ENCODE measurements at regions not wholly inside any gene's neighbourhood (a gene's known extent, or its start where the extent isn't known, plus 50 kb on each side); places are given as distances from the start of the nearest gene placed in this dataset.

GRCh38 chr20:6671829-6672228 is 95.7 kb upstream of the BMP2 start:
- no TSS peak for BruUV-seq (replicated peaks)
- intact Hi-C loops (cut with micrococcal nuclease; ENCODE audit: unreplicated experiment), result no loop called here
- ChIA-PET CTCF (no interaction called here), POLR2A (no interaction called here)
- no peak for DNase-seq (ENCODE audit: low read depth, low spot score)
- Histone ChIP-seq H3K27ac (ENCODE audit: low read length) (no peak overlapping the region), H3K36me3 (ENCODE audit: control insufficient read depth, insufficient read depth, low read length) (no peaks in the 10 kb centered on the region), H3K9me3 (ENCODE audit: control insufficient read depth, insufficient read depth, low read depth, low read length) (no peaks in the 10 kb centered on the region), H3K4me3 (ENCODE audit: low read depth in 2 of 2, low read length in 2 of 2) (no peak overlapping the region), H3K4me1 (ENCODE audit: control insufficient read depth, insufficient read depth, low read length) (no peaks in the 10 kb centered on the region), H3K27me3 (ENCODE audit: control insufficient read depth, insufficient read depth, low read length) (no peaks in the 10 kb centered on the region)
- no peak for ATAC-seq
- TF ChIP-seq SIN3A (IDR thresholded peaks at IDR 0.05; ENCODE audit: borderline replicate concordance, insufficient read depth, low read depth, low read length), result no peak
- no peak for TF ChIP-seq TCF7L2 (IDR thresholded peaks at IDR 0.05; ENCODE audit: low read depth, low read length)
- no peak for TF ChIP-seq POLR2AphosphoS5 (IDR thresholded peaks at IDR 0.05; ENCODE audit: low read depth, low read length)
- TF ChIP-seq REST (IDR thresholded peaks at IDR 0.05; ENCODE audit: insufficient read depth in 1 of 2, low read depth in 2 of 2, low read length in 1 of 2), result no peak
- TF ChIP-seq CTCF (IDR thresholded peaks at IDR 0.05), result no peak
- in situ Hi-C loops (cut with HindIII; ENCODE audit: low pct_unique_long_range_greater_than_20kb, low sequenced_read_pairs), result no loop called here

- no peak for ATAC-seq
- no peaks in the 10 kb centered on the region for H3K9me3 ChIP-seq (ENCODE audit: control insufficient read depth, insufficient read depth, low read depth, low read length)
- no peaks in the 10 kb centered on the region for H3K36me3 ChIP-seq (ENCODE audit: control insufficient read depth, insufficient read depth, low read length)
- ChIA-PET POLR2A (no interaction called here), CTCF (no interaction called here)
- in situ Hi-C loops (cut with HindIII; ENCODE audit: low pct_unique_long_range_greater_than_20kb, low sequenced_read_pairs), result no loop called here
- BruUV-seq (replicated peaks), result no TSS peak
- no peak overlapping the region for H3K27ac ChIP-seq (ENCODE audit: low read length)
- intact Hi-C loops (cut with micrococcal nuclease; ENCODE audit: unreplicated experiment), result no loop called here
- no peak overlapping the region for H3K4me3 ChIP-seq (ENCODE audit: low read depth in 2 of 2, low read length in 2 of 2)
- DNase-seq (ENCODE audit: low read depth, low spot score), result no peak
- H3K27me3 ChIP-seq (ENCODE audit: control insufficient read depth, insufficient read depth, low read length), result no peaks in the 10 kb centered on the region
- TF ChIP-seq CTCF (IDR thresholded peaks at IDR 0.05) (no peak), REST (IDR thresholded peaks at IDR 0.05; ENCODE audit: insufficient read depth in 1 of 2, low read depth in 2 of 2, low read length in 1 of 2) (no peak), SIN3A (IDR thresholded peaks at IDR 0.05; ENCODE audit: borderline replicate concordance, insufficient read depth, low read depth, low read length) (no peak), POLR2AphosphoS5 (IDR thresholded peaks at IDR 0.05; ENCODE audit: low read depth, low read length) (no peak), TCF7L2 (IDR thresholded peaks at IDR 0.05; ENCODE audit: low read depth, low read length) (no peak)
- H3K4me1 ChIP-seq (ENCODE audit: control insufficient read depth, insufficient read depth, low read length), result no peaks in the 10 kb centered on the region
These were observed 98.9 kb upstream of the BMP2 start for GRCh38 chr20:6668546-6668945.
